ENCODE measurements at regions not wholly inside any gene's neighbourhood (a gene's known extent, or its start where the extent isn't known, plus 50 kb on each side); places are given as distances from the start of the nearest gene placed in this dataset.

GRCh38 chr3:188007897-188008296 is 146.1 kb upstream of the LPP start:
- H3K4me3 ChIP-seq (IDR thresholded peaks at IDR 0.05; ENCODE audit: insufficient read depth, low read depth, low read length), result no peak overlapping the region
- no peak overlapping the region for H3K27ac ChIP-seq
- H3K4me2 ChIP-seq, result no peak overlapping the region
- no peaks in the 10 kb centered on the region for H3K36me3 ChIP-seq (ENCODE audit: insufficient read depth)
- H3K27me3 ChIP-seq (ENCODE audit: insufficient read depth, low read depth), result no peaks in the 10 kb centered on the region
- no peaks in the 10 kb centered on the region for H4K20me1 ChIP-seq (ENCODE audit: insufficient read depth)
- no peak overlapping the region for H2AFZ ChIP-seq (ENCODE audit: low read depth)
- no peaks in the 10 kb centered on the region for H3K79me2 ChIP-seq (ENCODE audit: insufficient read depth, low read depth)
- no peaks in the 10 kb centered on the region for H3K4me1 ChIP-seq (ENCODE audit: low read depth, poor library complexity, severe bottlenecking)
- no peak overlapping the region for H3K9ac ChIP-seq
- TF ChIP-seq CTCF (conservative IDR thresholded peaks at IDR 0.05; ENCODE audit: low read depth, low read length), result no peak

GRCh38 chr3:188008582-188009213 is 145.3 kb upstream of the LPP start:
- Histone ChIP-seq H3K27me3 (ENCODE audit: insufficient read depth, low read depth) (no peaks in the 10 kb centered on the region), H3K36me3 (ENCODE audit: insufficient read depth) (no peaks in the 10 kb centered on the region), H4K20me1 (ENCODE audit: insufficient read depth) (no peaks in the 10 kb centered on the region), H3K9ac (no peak overlapping the region), H3K4me1 (ENCODE audit: low read depth, poor library complexity, severe bottlenecking) (no peaks in the 10 kb centered on the region), H3K27ac (no peak overlapping the region), H3K4me3 (IDR thresholded peaks at IDR 0.05; ENCODE audit: insufficient read depth, low read depth, low read length) (no peak overlapping the region), H3K4me2 (no peak overlapping the region), H2AFZ (ENCODE audit: low read depth) (no peak overlapping the region), H3K79me2 (ENCODE audit: insufficient read depth, low read depth) (no peaks in the 10 kb centered on the region)
- TF ChIP-seq CTCF (conservative IDR thresholded peaks at IDR 0.05; ENCODE audit: low read depth, low read length), result no peak

- H3K4me2 ChIP-seq, result no peak overlapping the region
- no peaks in the 10 kb centered on the region for H3K36me3 ChIP-seq (ENCODE audit: insufficient read depth)
Observed at GRCh38 chr3:188010478-188010877, 143.5 kb upstream of the LPP start.

GRCh38 chr3:188019727-188020126 is 134.2 kb upstream of the LPP start:
- no peaks in the 10 kb centered on the region for H3K79me2 ChIP-seq (ENCODE audit: insufficient read depth, low read depth)
- H2AFZ ChIP-seq (ENCODE audit: low read depth), result no peak overlapping the region
- no peaks in the 10 kb centered on the region for H4K20me1 ChIP-seq (ENCODE audit: insufficient read depth)
- H3K4me2 ChIP-seq, result no peak overlapping the region
- H3K9ac ChIP-seq, result no peak overlapping the region
- H3K4me3 ChIP-seq (IDR thresholded peaks at IDR 0.05; ENCODE audit: insufficient read depth, low read depth, low read length), result no peak overlapping the region
- H3K4me1 ChIP-seq (ENCODE audit: low read depth, poor library complexity, severe bottlenecking), result no peaks in the 10 kb centered on the region
- no peak for TF ChIP-seq CTCF (conservative IDR thresholded peaks at IDR 0.05; ENCODE audit: low read depth, low read length)
- H3K27ac ChIP-seq, result no peak overlapping the region
- H3K36me3 ChIP-seq (ENCODE audit: insufficient read depth), result no peaks in the 10 kb centered on the region
- H3K27me3 ChIP-seq (ENCODE audit: insufficient read depth, low read depth), result no peaks in the 10 kb centered on the region

More at GRCh38 chr3:188010478-188010877, 143.5 kb upstream of the LPP start:
- no peak overlapping the region for H3K27ac ChIP-seq
- no peak overlapping the region for H3K4me3 ChIP-seq (IDR thresholded peaks at IDR 0.05; ENCODE audit: insufficient read depth, low read depth, low read length)
- no peak overlapping the region for H3K9ac ChIP-seq
- H3K79me2 ChIP-seq (ENCODE audit: insufficient read depth, low read depth), result no peaks in the 10 kb centered on the region
- no peak overlapping the region for H2AFZ ChIP-seq (ENCODE audit: low read depth)
- H3K4me1 ChIP-seq (ENCODE audit: low read depth, poor library complexity, severe bottlenecking), result no peaks in the 10 kb centered on the region
- H4K20me1 ChIP-seq (ENCODE audit: insufficient read depth), result no peaks in the 10 kb centered on the region
- no peaks in the 10 kb centered on the region for H3K27me3 ChIP-seq (ENCODE audit: insufficient read depth, low read depth)
- TF ChIP-seq CTCF (conservative IDR thresholded peaks at IDR 0.05; ENCODE audit: low read depth, low read length), result no peak
